Astrocyte (in vitro differentiated cells and primary cell): ENCODE measurements at regions not wholly inside any gene's neighbourhood (a gene's known extent, or its start where the extent isn't known, plus 50 kb on each side); places are given as distances from the start of the nearest gene placed in this dataset.

ENCODE experiments used
- DNase-seq: peaks from one replicate; pipeline ENCODE4 v3.0.0-alpha.2; 2010; ENCODE audit warnings: low read depth
- FAIRE-seq: peaks from 2 replicates; lab custom pipeline; 2011; peaks lifted over from hg19 to GRCh38; lab: Jason Lieb, UNC
- H2AFZ ChIP-seq: 2 replicates; pipeline ENCODE4 v1.6.0; 2012; ENCODE audit warnings: low read depth, low read length, inconsistent platforms
- H3K27ac ChIP-seq: 2 replicates; pipeline ENCODE4 v1.5.1; 2011; ENCODE audit warnings: low read depth, low read length, inconsistent platforms
- H3K27me3 ChIP-seq: 2 replicates; pipeline ENCODE4 v1.6.0; 2011; ENCODE audit warnings: low read length, inconsistent platforms; ENCODE audit not compliant: insufficient read depth
- H3K36me3 ChIP-seq: 2 replicates; pipeline ENCODE4 v1.5.1; 2011; ENCODE audit warnings: low read length, inconsistent platforms; ENCODE audit not compliant: insufficient read depth
- H3K4me1 ChIP-seq: 2 replicates; pipeline ENCODE4 v1.5.1; 2011; ENCODE audit warnings: low read length, inconsistent platforms; ENCODE audit not compliant: insufficient read depth
- H3K4me2 ChIP-seq: 2 replicates; pipeline ENCODE4 v1.6.0; 2012; ENCODE audit warnings: low read length, inconsistent platforms
- H3K4me3 ChIP-seq: 2 replicates; pipeline ENCODE4 v1.5.1; 2011; ENCODE audit warnings: low read depth, mild to moderate bottlenecking, low read length, inconsistent platforms; ENCODE audit not compliant: insufficient read depth
- H3K79me2 ChIP-seq: 2 replicates; pipeline ENCODE4 v1.6.0; 2012; ENCODE audit warnings: mild to moderate bottlenecking, low read length, inconsistent platforms; ENCODE audit not compliant: insufficient read depth
- H3K9ac ChIP-seq: 2 replicates; pipeline ENCODE4 v1.6.0; 2012; ENCODE audit warnings: mild to moderate bottlenecking, low read length, inconsistent platforms
- H3K9me3 ChIP-seq: 2 replicates; pipeline ENCODE4 v1.5.1; 2012; ENCODE audit warnings: low read depth, mild to moderate bottlenecking, low read length, inconsistent platforms; ENCODE audit not compliant: insufficient read depth
- H4K20me1 ChIP-seq: 2 replicates; pipeline ENCODE4 v1.6.0; 2012; ENCODE audit warnings: low read length, inconsistent platforms; ENCODE audit not compliant: insufficient read depth
- H3K27ac Mint-ChIP-seq: one replicate; pipeline ENCODE4 v1.8.0; 2021; ENCODE audit warnings: mild to moderate bottlenecking, mixed read lengths; ENCODE audit not compliant: unreplicated experiment
- H3K27me3 Mint-ChIP-seq: one replicate; pipeline ENCODE4 v1.8.0; 2021; ENCODE audit warnings: low read depth, mixed read lengths; ENCODE audit not compliant: unreplicated experiment
- H3K36me3 Mint-ChIP-seq: one replicate; pipeline ENCODE4 v1.8.0; 2021; ENCODE audit warnings: low read depth, mixed read lengths; ENCODE audit not compliant: unreplicated experiment
- H3K4me1 Mint-ChIP-seq: one replicate; pipeline ENCODE4 v1.8.0; 2021; ENCODE audit warnings: low read depth, mixed read lengths; ENCODE audit not compliant: unreplicated experiment
- H3K4me3 Mint-ChIP-seq: one replicate; pipeline ENCODE4 v1.8.0; 2021; ENCODE audit warnings: mild to moderate bottlenecking, moderate library complexity, mixed read lengths; ENCODE audit not compliant: unreplicated experiment
- H3K9me3 Mint-ChIP-seq: one replicate; pipeline ENCODE4 v1.8.0; 2021; ENCODE audit warnings: mild to moderate bottlenecking, mixed read lengths; ENCODE audit not compliant: unreplicated experiment
- EZH2 ChIP-seq: IDR thresholded peaks from 2 replicates; pipeline ENCODE4 v1.6.1; 2012; ENCODE audit warnings: mild to moderate bottlenecking, low read length, inconsistent platforms; ENCODE audit not compliant: insufficient read depth
- TF ChIP-seq, protein P1 (sequence below): IDR thresholded peaks from 2 replicates; pipeline ENCODE4 v1.5.1; 2011; ENCODE audit warnings: low read depth, mild to moderate bottlenecking, inconsistent platforms, low read length, moderate library complexity; ENCODE audit not compliant: insufficient read depth

DNA sequence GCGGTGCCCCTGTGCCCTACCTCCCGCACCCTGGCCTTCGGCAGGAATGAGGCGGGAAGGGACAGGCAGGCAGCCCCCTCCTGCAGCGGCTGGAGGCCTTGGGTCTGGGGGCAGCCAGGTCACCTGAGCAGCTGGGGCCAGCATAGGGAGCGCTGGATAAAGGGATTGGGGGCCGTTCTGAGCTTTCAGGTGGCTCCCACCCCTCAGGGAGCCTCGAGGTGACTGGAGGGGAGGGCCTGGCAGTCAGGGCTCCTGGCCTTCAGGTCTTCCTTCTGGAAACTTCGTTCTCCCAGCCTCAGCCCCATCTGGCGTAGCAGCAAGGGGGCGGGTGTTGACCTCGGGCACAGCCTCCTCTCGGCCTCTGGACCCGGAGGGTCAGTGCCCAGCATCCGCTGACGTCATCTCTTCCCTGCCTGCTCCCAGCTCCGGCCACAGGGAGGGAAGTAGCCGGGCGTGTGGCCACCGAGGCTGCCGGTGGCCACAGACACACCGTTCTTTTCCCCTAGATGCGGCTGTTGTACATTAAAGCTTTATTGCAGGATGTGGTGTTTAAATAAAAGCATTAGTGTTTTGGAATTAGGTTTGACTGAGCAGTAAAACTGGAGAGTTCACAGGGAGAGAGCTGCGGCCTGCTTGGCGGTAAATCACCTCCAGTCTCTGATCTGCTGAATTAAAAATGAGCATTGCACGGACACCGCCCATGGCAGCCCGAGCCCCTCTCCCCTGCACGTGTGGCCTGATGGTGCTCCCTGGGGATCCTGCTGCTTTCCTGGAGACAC is 80.0 kb upstream of the GATA5 start:
- H3K36me3 ChIP-seq, result no peaks in the 10 kb centered on the region
- no peaks in the 10 kb centered on the region for H3K9me3 ChIP-seq
- H4K20me1 ChIP-seq, result no peaks in the 10 kb centered on the region
- H3K4me3 Mint-ChIP-seq, result no peak overlapping the region
- no peak overlapping the region for H3K4me2 ChIP-seq
- FAIRE-seq (no peak), DNase-seq (no peak)
- no peak overlapping the region for H3K27ac ChIP-seq
- no peak for TF ChIP-seq EZH2
- TF ChIP-seq, protein P1, sequence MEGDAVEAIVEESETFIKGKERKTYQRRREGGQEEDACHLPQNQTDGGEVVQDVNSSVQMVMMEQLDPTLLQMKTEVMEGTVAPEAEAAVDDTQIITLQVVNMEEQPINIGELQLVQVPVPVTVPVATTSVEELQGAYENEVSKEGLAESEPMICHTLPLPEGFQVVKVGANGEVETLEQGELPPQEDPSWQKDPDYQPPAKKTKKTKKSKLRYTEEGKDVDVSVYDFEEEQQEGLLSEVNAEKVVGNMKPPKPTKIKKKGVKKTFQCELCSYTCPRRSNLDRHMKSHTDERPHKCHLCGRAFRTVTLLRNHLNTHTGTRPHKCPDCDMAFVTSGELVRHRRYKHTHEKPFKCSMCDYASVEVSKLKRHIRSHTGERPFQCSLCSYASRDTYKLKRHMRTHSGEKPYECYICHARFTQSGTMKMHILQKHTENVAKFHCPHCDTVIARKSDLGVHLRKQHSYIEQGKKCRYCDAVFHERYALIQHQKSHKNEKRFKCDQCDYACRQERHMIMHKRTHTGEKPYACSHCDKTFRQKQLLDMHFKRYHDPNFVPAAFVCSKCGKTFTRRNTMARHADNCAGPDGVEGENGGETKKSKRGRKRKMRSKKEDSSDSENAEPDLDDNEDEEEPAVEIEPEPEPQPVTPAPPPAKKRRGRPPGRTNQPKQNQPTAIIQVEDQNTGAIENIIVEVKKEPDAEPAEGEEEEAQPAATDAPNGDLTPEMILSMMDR, result no peak
- no peak overlapping the region for H3K4me3 ChIP-seq
- H3K27me3 ChIP-seq, result peaks cover 23% of the 10 kb centered on the region
- no peak overlapping the region for H3K9ac ChIP-seq
- no peaks in the 10 kb centered on the region for H3K36me3 Mint-ChIP-seq
- H3K79me2 ChIP-seq, result no peaks in the 10 kb centered on the region
- H3K27ac Mint-ChIP-seq, result no peak overlapping the region
- peaks cover 1% of the 10 kb centered on the region for H3K9me3 Mint-ChIP-seq
- no peaks in the 10 kb centered on the region for H3K4me1 Mint-ChIP-seq
- H3K27me3 Mint-ChIP-seq, result peaks cover 45% of the 10 kb centered on the region
- no peak overlapping the region for H2AFZ ChIP-seq
- H3K4me1 ChIP-seq, result no peaks in the 10 kb centered on the region

GRCh38 chr20:62557462-62557861 is 81.7 kb upstream of the GATA5 start:
- H3K27me3 ChIP-seq, result peaks cover 18% of the 10 kb centered on the region
- H4K20me1 ChIP-seq, result no peaks in the 10 kb centered on the region
- no peaks in the 10 kb centered on the region for H3K79me2 ChIP-seq
- no peak overlapping the region for H3K27ac Mint-ChIP-seq
- H3K36me3 Mint-ChIP-seq, result no peaks in the 10 kb centered on the region
- H2AFZ ChIP-seq, result no peak overlapping the region
- H3K4me3 ChIP-seq, result no peak overlapping the region
- no peaks in the 10 kb centered on the region for H3K4me1 ChIP-seq
- no peak for FAIRE-seq
- H3K9ac ChIP-seq, result no peak overlapping the region
- H3K36me3 ChIP-seq, result no peaks in the 10 kb centered on the region
- no peaks in the 10 kb centered on the region for H3K9me3 ChIP-seq
- H3K27ac ChIP-seq, result no peak overlapping the region
- H3K9me3 Mint-ChIP-seq, result peaks cover 1% of the 10 kb centered on the region
- DNase-seq, result no peak
- no peak for TF ChIP-seq EZH2
- TF ChIP-seq, protein P1, result no peak
- no peak overlapping the region for H3K4me3 Mint-ChIP-seq
- no peaks in the 10 kb centered on the region for H3K4me1 Mint-ChIP-seq
- H3K4me2 ChIP-seq, result no peak overlapping the region
- peaks cover 50% of the 10 kb centered on the region for H3K27me3 Mint-ChIP-seq

- Histone ChIP-seq H3K4me1 (no peaks in the 10 kb centered on the region), H3K27me3 (peaks cover 17% of the 10 kb centered on the region), H3K79me2 (no peaks in the 10 kb centered on the region), H3K4me3 (no peak overlapping the region), H3K27ac (no peak overlapping the region), H2AFZ (no peak overlapping the region), H3K4me2 (no peak overlapping the region), H4K20me1 (no peaks in the 10 kb centered on the region), H3K9me3 (no peaks in the 10 kb centered on the region), H3K9ac (no peak overlapping the region), H3K36me3 (no peaks in the 10 kb centered on the region)
- no peaks in the 10 kb centered on the region for H3K36me3 Mint-ChIP-seq
- no peak overlapping the region for H3K4me3 Mint-ChIP-seq
- no peak for TF ChIP-seq EZH2
- TF ChIP-seq, protein P1, result no peak
- H3K4me1 Mint-ChIP-seq, result no peaks in the 10 kb centered on the region
- no peak overlapping the region for H3K27ac Mint-ChIP-seq
- FAIRE-seq (no peak), DNase-seq (no peak)
- H3K27me3 Mint-ChIP-seq, result peaks cover 51% of the 10 kb centered on the region
- H3K9me3 Mint-ChIP-seq, result peaks cover 1% of the 10 kb centered on the region
Measured at GRCh38 chr20:62557999-62558408, 82.2 kb upstream of the GATA5 start.
